Loucy (cell line): ENCODE measurements at regions not wholly inside any gene's neighbourhood (a gene's known extent, or its start where the extent isn't known, plus 50 kb on each side); places are given as distances from the start of the nearest gene placed in this dataset.

Experiments used
- H2AFZ ChIP-seq: fragments of 200-600 bp; sonication (generic); 2 replicates; pipeline ENCODE4 v1.6.0; 2016; ENCODE audit warnings: antibody characterized with exemption, mild to moderate bottlenecking, low read length, moderate library complexity
- H3F3A ChIP-seq: fragments of 200-600 bp; 2 replicates; pipeline ENCODE4 v1.6.0; 2016; ENCODE audit warnings: antibody characterized with exemption, low read depth, mild to moderate bottlenecking
- H3K27me3 ChIP-seq: fragments of 200-600 bp; sonication (generic); 2 replicates; pipeline ENCODE4 v1.6.1; 2014; ENCODE audit warnings: low read length, mild to moderate bottlenecking; ENCODE audit not compliant: insufficient read depth, poor library complexity, severe bottlenecking
- H3K36me3 ChIP-seq: fragments of 200-600 bp; sonication (generic); 2 replicates; pipeline ENCODE4 v1.6.1; 2016; ENCODE audit warnings: low read length; ENCODE audit not compliant: insufficient read depth
- H3K4me1 ChIP-seq: fragments of 200-600 bp; sonication (generic); 2 replicates; pipeline ENCODE4 v1.5.1; 2014; ENCODE audit warnings: low read length, mild to moderate bottlenecking; ENCODE audit not compliant: insufficient read depth, poor library complexity, severe bottlenecking
- H3K4me2 ChIP-seq: fragments of 200-600 bp; sonication (generic); 2 replicates; pipeline ENCODE4 v1.6.0; 2014; ENCODE audit warnings: antibody characterized with exemption, low read length, low read depth, mild to moderate bottlenecking; ENCODE audit not compliant: poor library complexity, severe bottlenecking
- H3K4me3 ChIP-seq: fragments of 200-600 bp; sonication (generic); 2 replicates; pipeline ENCODE4 v1.5.1; 2014; ENCODE audit warnings: low read length, mild to moderate bottlenecking, mixed read lengths; ENCODE audit not compliant: poor library complexity, severe bottlenecking
- H3K79me2 ChIP-seq: fragments of 200-600 bp; sonication (generic); 2 replicates; pipeline ENCODE4 v1.6.1; 2014; ENCODE audit warnings: low read length; ENCODE audit not compliant: insufficient read depth
- H3K9ac ChIP-seq: fragments of 200-600 bp; sonication (generic); 2 replicates; pipeline ENCODE4 v1.6.0; 2014; ENCODE audit warnings: mild to moderate bottlenecking, low read depth, low read length, moderate library complexity; ENCODE audit not compliant: poor library complexity, severe bottlenecking
- H3K9me2 ChIP-seq: fragments of 200-600 bp; sonication (generic); replicated peaks from 2 replicates; pipeline ENCODE4 v1.6.1; 2016; ENCODE audit warnings: low read depth, low read length, mixed read lengths
- H3K9me3 ChIP-seq: fragments of 200-600 bp; sonication (generic); 2 replicates; pipeline ENCODE4 v1.6.1; 2014; ENCODE audit warnings: mild to moderate bottlenecking, antibody characterized with exemption, low read length, low read depth; ENCODE audit not compliant: insufficient read depth
- H4K20me1 ChIP-seq: fragments of 200-600 bp; sonication (generic); 2 replicates; pipeline ENCODE4 v1.6.0; 2014; ENCODE audit warnings: antibody characterized with exemption, low read length, mild to moderate bottlenecking; ENCODE audit not compliant: insufficient read depth, poor library complexity, severe bottlenecking
- CTCF ChIP-seq: fragments of 200-600 bp; sonication (generic); conservative IDR thresholded peaks from 2 replicates; pipeline ENCODE4 v1.5.1; 2014; ENCODE audit warnings: mild to moderate bottlenecking, antibody characterized with exemption, low read length
- EZH2phosphoT487 ChIP-seq: fragments of 200-600 bp; IDR thresholded peaks from 2 replicates; pipeline ENCODE4 v1.6.1; 2018; ENCODE audit warnings: antibody characterized with exemption, mild to moderate bottlenecking, moderate library complexity, borderline replicate concordance

- no peaks in the 10 kb centered on the region for H3K9me3 ChIP-seq
- no peak overlapping the region for H3K4me2 ChIP-seq
- H3K27me3 ChIP-seq = no peaks in the 10 kb centered on the region
- no peaks in the 10 kb centered on the region for H4K20me1 ChIP-seq
- H3F3A ChIP-seq = no peaks in the 10 kb centered on the region
- no peak overlapping the region for H3K4me3 ChIP-seq
- H3K36me3 ChIP-seq = no peaks in the 10 kb centered on the region
- no peak overlapping the region for H2AFZ ChIP-seq
- TF ChIP-seq CTCF (no peak), EZH2phosphoT487 (no peak)
- H3K9me2 ChIP-seq = no peaks in the 10 kb centered on the region
- H3K79me2 ChIP-seq = no peaks in the 10 kb centered on the region
- no peaks in the 10 kb centered on the region for H3K4me1 ChIP-seq
- no peak overlapping the region for H3K9ac ChIP-seq
Measured at GRCh38 chr18:47427072-47427471, 175.6 kb upstream of the SKOR2 start.

- no peaks in the 10 kb centered on the region for H3K4me1 ChIP-seq
- no peaks in the 10 kb centered on the region for H3K9me3 ChIP-seq
- H4K20me1 ChIP-seq = no peaks in the 10 kb centered on the region
- H3K4me3 ChIP-seq = no peak overlapping the region
- H3F3A ChIP-seq = no peaks in the 10 kb centered on the region
- no peak overlapping the region for H3K9ac ChIP-seq
- no peaks in the 10 kb centered on the region for H3K36me3 ChIP-seq
- H3K4me2 ChIP-seq = no peak overlapping the region
- H2AFZ ChIP-seq = no peak overlapping the region
- H3K27me3 ChIP-seq = no peaks in the 10 kb centered on the region
- H3K79me2 ChIP-seq = no peaks in the 10 kb centered on the region
- no peaks in the 10 kb centered on the region for H3K9me2 ChIP-seq
- no peak for TF ChIP-seq CTCF
- TF ChIP-seq EZH2phosphoT487 = no peak
Measured at GRCh38 chr18:47425365-47425764, 173.9 kb upstream of the SKOR2 start.

GRCh38 chr18:47422524-47422923, 171.1 kb upstream of the SKOR2 start:
- TF ChIP-seq CTCF (no peak), EZH2phosphoT487 (no peak)
- H3F3A ChIP-seq = no peaks in the 10 kb centered on the region
- no peak overlapping the region for H3K9ac ChIP-seq
- H3K4me3 ChIP-seq = no peak overlapping the region
- H2AFZ ChIP-seq = no peak overlapping the region
- H3K36me3 ChIP-seq = no peaks in the 10 kb centered on the region
- no peaks in the 10 kb centered on the region for H3K27me3 ChIP-seq
- H3K4me1 ChIP-seq = no peaks in the 10 kb centered on the region
- H3K4me2 ChIP-seq = no peak overlapping the region
- H3K9me3 ChIP-seq = no peaks in the 10 kb centered on the region
- no peaks in the 10 kb centered on the region for H4K20me1 ChIP-seq
- H3K79me2 ChIP-seq = no peaks in the 10 kb centered on the region
- no peaks in the 10 kb centered on the region for H3K9me2 ChIP-seq
